ENCODE measurements at regions not wholly inside any gene's neighbourhood (a gene's known extent, or its start where the extent isn't known, plus 50 kb on each side); places are given as distances from the start of the nearest gene placed in this dataset.
A peak's percentile ranks its signal among the peaks of the same experiment; 100 is the strongest.

- TF ChIP-seq CTCF (conservative IDR thresholded peaks at IDR 0.05; ENCODE audit: low read depth in 2 of 2) (peak; percentile 21 to 61; a peak in 3 of 4 replicates), REST (IDR thresholded peaks at IDR 0.05; ENCODE audit: unreplicated experiment) (no peak), EZH2 (IDR thresholded peaks at IDR 0.05; ENCODE audit: low read depth, unreplicated experiment) (no peak), POLR2AphosphoS5 (IDR thresholded peaks at IDR 0.05; ENCODE audit: low read depth) (no peak), EZH2phosphoT487 (IDR thresholded peaks at IDR 0.05; ENCODE audit: unreplicated experiment) (no peak), NANOG (IDR thresholded peaks at IDR 0.05; ENCODE audit: borderline replicate concordance) (no peak), CREB1 (CRISPR knock-in tag; IDR thresholded peaks at IDR 0.05; ENCODE audit: low read depth) (no peak)
Observed at GRCh38 chr10:6782378-6782777, 202.3 kb upstream of the PRKCQ start.
